ENCODE measurements at regions not wholly inside any gene's neighbourhood (a gene's known extent, or its start where the extent isn't known, plus 50 kb on each side); places are given as distances from the start of the nearest gene placed in this dataset.

DNA sequence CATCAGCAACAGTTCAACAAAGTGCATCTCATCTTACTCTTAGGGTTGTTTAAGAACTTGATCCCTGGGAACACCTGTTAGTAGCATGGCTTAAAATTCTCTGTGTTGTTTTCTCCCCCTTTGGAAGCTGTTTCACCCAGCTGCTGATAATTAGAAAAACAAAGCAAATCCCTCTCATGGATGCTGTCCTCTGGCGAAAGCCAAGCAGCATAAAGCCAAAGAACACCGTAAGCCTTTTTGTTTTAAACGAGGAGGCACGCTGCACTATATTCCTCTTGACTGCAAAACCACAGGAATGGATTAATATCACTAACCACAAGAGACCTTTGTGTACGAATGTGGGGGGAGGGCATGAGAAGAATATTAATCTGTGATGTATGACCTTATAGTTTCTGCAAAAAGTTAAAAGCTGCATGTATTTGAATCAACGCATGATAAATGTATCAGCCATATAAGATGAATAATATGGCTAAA lies 923.2 kb downstream of the LTN1 start:
- H3K9ac ChIP-seq (ENCODE audit: low read depth, low read length): no peak overlapping the region
- no peaks in the 10 kb centered on the region for H3K4me1 ChIP-seq (ENCODE audit: insufficient read depth, low read length)
- no peaks in the 10 kb centered on the region for H4K20me1 ChIP-seq (ENCODE audit: insufficient read depth, low read length)
- TF ChIP-seq EZH2 (IDR thresholded peaks at IDR 0.05; ENCODE audit: borderline replicate concordance, low read depth, low read length, severe bottlenecking): no peak
- TF ChIP-seq, protein P1, sequence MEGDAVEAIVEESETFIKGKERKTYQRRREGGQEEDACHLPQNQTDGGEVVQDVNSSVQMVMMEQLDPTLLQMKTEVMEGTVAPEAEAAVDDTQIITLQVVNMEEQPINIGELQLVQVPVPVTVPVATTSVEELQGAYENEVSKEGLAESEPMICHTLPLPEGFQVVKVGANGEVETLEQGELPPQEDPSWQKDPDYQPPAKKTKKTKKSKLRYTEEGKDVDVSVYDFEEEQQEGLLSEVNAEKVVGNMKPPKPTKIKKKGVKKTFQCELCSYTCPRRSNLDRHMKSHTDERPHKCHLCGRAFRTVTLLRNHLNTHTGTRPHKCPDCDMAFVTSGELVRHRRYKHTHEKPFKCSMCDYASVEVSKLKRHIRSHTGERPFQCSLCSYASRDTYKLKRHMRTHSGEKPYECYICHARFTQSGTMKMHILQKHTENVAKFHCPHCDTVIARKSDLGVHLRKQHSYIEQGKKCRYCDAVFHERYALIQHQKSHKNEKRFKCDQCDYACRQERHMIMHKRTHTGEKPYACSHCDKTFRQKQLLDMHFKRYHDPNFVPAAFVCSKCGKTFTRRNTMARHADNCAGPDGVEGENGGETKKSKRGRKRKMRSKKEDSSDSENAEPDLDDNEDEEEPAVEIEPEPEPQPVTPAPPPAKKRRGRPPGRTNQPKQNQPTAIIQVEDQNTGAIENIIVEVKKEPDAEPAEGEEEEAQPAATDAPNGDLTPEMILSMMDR (IDR thresholded peaks at IDR 0.05; ENCODE audit: borderline replicate concordance, extremely low read depth, low read length, poor library complexity, severe bottlenecking): no peak
- H3K4me2 ChIP-seq (ENCODE audit: insufficient read depth, low read length): no peak overlapping the region
- no peaks in the 10 kb centered on the region for H3K79me2 ChIP-seq (ENCODE audit: insufficient read depth, low read length)
- no peak overlapping the region for H2AFZ ChIP-seq (ENCODE audit: low read depth, low read length)
- no peak; the same call in 2 of the 3 replicates for ATAC-seq (ENCODE audit: insufficient read depth, low read depth)
- H3K36me3 ChIP-seq (ENCODE audit: insufficient read depth, low read length): no peaks in the 10 kb centered on the region
- no peak overlapping the region for H3K27ac ChIP-seq (ENCODE audit: low read length)
- DNase-seq: no peak
- H3K27me3 ChIP-seq (ENCODE audit: insufficient read depth, low read length, poor library complexity): no peaks in the 10 kb centered on the region
- H3K9me3 ChIP-seq (ENCODE audit: insufficient read depth, low read length, severe bottlenecking): no peaks in the 10 kb centered on the region
- H3K4me3 ChIP-seq (ENCODE audit: low read depth in 1 of 2, low read length in 2 of 2): no peak overlapping the region

DNA sequence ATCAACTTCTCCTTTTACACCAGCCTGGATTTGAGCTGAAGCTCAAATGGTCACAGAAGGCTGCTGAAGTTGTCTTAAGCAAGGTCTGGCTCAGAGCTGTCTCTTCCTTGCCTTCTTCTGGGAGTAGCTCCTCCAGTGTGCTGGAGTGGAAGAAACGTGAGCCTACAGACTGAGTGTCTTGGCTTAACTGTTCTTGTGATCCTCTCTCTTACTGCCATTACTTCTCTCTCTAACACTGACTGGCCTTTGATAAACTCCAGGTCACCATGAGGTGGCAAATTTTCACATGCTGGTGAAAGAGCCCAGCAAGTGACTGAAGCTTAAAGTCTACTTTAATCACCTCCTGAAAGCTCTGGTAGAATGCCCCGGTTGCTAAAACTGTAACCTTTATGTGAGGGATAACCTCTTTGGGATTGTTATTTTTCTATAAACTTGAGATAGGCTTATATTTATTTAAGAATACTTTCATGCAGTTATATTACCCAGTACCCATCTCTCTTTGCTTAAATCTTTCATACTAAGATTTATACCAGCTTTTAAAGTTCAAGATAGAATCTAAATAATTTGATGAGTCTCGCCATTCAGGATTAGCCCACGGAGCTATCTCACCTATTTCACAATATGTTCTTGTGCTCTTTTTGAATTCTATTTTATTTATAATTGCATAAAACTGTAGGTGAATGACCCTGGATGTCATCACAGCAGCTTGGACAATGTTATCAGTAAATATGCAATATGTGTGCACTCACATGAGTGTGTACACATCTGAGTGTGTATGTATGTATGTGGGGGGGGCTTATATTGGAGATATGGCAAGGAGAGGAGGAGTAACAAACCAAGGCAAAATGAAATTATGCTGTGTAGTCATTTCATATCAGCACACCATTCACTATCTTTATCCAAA lies 924.0 kb downstream of the LTN1 start:
- no peaks in the 10 kb centered on the region for H3K79me2 ChIP-seq (ENCODE audit: insufficient read depth, low read length)
- H3K9me3 ChIP-seq (ENCODE audit: insufficient read depth, low read length, severe bottlenecking): no peaks in the 10 kb centered on the region
- H3K27ac ChIP-seq (ENCODE audit: low read length): no peak overlapping the region
- no peaks in the 10 kb centered on the region for H3K27me3 ChIP-seq (ENCODE audit: insufficient read depth, low read length, poor library complexity)
- H3K36me3 ChIP-seq (ENCODE audit: insufficient read depth, low read length): no peaks in the 10 kb centered on the region
- H3K9ac ChIP-seq (ENCODE audit: low read depth, low read length): no peak overlapping the region
- no peaks in the 10 kb centered on the region for H4K20me1 ChIP-seq (ENCODE audit: insufficient read depth, low read length)
- H3K4me2 ChIP-seq (ENCODE audit: insufficient read depth, low read length): no peak overlapping the region
- H2AFZ ChIP-seq (ENCODE audit: low read depth, low read length): no peak overlapping the region
- H3K4me1 ChIP-seq (ENCODE audit: insufficient read depth, low read length): no peaks in the 10 kb centered on the region
- DNase-seq (no peak), ATAC-seq (ENCODE audit: insufficient read depth, low read depth) (no peak)
- no peak overlapping the region for H3K4me3 ChIP-seq (ENCODE audit: low read depth in 1 of 2, low read length in 2 of 2)
- TF ChIP-seq, protein P1 (IDR thresholded peaks at IDR 0.05; ENCODE audit: borderline replicate concordance, extremely low read depth, low read length, poor library complexity, severe bottlenecking): no peak
- TF ChIP-seq EZH2 (IDR thresholded peaks at IDR 0.05; ENCODE audit: borderline replicate concordance, low read depth, low read length, severe bottlenecking): no peak

DNA sequence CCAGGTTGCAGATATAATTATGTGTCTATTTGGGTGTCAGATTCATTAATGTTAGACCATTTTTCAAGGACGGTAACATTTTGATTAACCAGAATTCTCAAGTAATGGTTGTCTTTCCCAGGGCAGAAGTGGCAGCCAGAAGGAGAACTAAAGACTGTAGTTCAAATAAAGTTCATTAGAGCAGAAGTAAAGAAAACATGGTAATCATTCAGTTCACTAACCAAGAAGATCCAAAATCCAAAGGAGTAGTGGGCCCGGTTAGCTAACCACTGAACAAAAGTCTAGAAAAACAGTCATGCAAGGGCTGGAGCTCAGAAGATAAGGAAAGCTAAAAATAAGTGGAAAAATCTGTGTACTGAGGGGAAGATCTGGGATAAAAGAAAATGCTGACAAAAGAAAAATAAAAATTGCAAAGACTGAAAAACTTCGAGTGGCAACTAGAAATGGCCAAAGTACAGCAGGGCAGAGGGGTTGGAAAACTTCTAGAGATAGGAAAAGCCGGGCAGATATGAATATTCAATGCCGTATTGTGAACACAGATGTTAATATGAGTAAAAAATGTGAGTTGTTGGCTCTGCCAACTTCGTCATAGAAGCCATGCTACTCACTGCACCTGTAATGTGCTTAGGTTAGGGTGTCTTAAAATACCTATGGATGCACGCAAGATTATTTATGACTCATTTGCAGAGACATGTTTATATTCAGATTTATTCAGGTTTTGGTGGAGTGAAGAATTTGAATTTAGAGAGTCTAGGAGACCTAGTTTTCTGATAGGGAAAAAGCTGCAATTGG lies 925.9 kb downstream of the LTN1 start:
- Histone ChIP-seq H3K9ac (ENCODE audit: low read depth, low read length) (no peak overlapping the region), H3K4me2 (ENCODE audit: insufficient read depth, low read length) (no peak overlapping the region), H3K27me3 (ENCODE audit: insufficient read depth, low read length, poor library complexity) (no peaks in the 10 kb centered on the region), H3K9me3 (ENCODE audit: insufficient read depth, low read length, severe bottlenecking) (no peaks in the 10 kb centered on the region), H3K36me3 (ENCODE audit: insufficient read depth, low read length) (no peaks in the 10 kb centered on the region), H3K4me1 (ENCODE audit: insufficient read depth, low read length) (no peaks in the 10 kb centered on the region), H3K79me2 (ENCODE audit: insufficient read depth, low read length) (no peaks in the 10 kb centered on the region), H4K20me1 (ENCODE audit: insufficient read depth, low read length) (no peaks in the 10 kb centered on the region), H3K27ac (ENCODE audit: low read length) (no peak overlapping the region), H3K4me3 (ENCODE audit: low read depth in 1 of 2, low read length in 2 of 2) (no peak overlapping the region), H2AFZ (ENCODE audit: low read depth, low read length) (no peak overlapping the region)
- DNase-seq (no peak), ATAC-seq (ENCODE audit: insufficient read depth, low read depth) (no peak)
- no peak for TF ChIP-seq EZH2 (IDR thresholded peaks at IDR 0.05; ENCODE audit: borderline replicate concordance, low read depth, low read length, severe bottlenecking)
- TF ChIP-seq, protein P1 (IDR thresholded peaks at IDR 0.05; ENCODE audit: borderline replicate concordance, extremely low read depth, low read length, poor library complexity, severe bottlenecking): no peak
